ENCODE measurements at regions not wholly inside any gene's neighbourhood (a gene's known extent, or its start where the extent isn't known, plus 50 kb on each side); places are given as distances from the start of the nearest gene placed in this dataset.
"Not testable (repeated sequence)": the region's sequence is repeated elsewhere in the genome, so short reads cannot be mapped to it uniquely, and the experiment has no call there.

DNA sequence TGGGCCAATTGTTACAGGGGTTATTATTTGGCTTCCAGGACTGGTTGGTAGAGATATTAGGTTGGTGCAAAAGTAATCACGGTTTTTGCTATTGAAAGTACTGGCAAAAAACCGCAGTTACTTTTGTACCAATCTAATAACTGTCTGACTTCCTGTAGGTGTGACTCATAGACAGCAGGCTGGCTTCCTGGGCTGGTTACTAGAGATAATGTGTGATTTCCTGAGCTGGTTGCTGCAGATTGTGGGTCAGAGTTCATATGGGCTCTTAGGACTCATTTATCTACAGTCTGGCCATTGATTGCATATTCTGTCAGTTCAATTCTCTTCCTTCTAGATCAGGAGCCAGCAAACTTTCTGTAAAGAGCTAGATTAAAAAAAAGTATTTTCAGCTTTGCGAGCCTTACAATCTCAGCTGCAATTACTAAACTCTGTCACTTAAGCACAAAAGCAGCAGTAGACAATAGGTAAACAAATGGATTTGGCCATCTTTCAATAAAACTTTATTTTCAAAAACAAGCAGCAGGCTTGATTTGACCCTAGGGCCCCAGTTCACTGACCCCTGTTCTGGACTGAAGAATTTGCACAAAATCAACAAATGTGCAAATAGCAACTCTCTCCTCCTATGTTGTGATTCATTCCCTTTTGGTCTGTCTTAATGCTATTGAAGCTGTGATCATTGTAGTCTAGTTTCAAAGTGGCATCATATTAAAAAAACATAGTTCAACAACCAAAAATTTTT, 50.8 kb upstream of the BOD1L1 start:
- peaks cover 25% of the 10 kb centered on the region for H3K9me3 Mint-ChIP-seq
- no peak overlapping the region for H3K4me3 Mint-ChIP-seq
- H3K36me3 Mint-ChIP-seq (ENCODE audit: low read depth), result no peaks in the 10 kb centered on the region
- H3K27ac Mint-ChIP-seq, result no peak overlapping the region
- H3K4me1 Mint-ChIP-seq (ENCODE audit: low read depth), result no peaks in the 10 kb centered on the region
- DNase-seq (ENCODE audit: low spot score), result no peak
- H3K27me3 Mint-ChIP-seq (ENCODE audit: low read depth), result no peaks in the 10 kb centered on the region

DNA sequence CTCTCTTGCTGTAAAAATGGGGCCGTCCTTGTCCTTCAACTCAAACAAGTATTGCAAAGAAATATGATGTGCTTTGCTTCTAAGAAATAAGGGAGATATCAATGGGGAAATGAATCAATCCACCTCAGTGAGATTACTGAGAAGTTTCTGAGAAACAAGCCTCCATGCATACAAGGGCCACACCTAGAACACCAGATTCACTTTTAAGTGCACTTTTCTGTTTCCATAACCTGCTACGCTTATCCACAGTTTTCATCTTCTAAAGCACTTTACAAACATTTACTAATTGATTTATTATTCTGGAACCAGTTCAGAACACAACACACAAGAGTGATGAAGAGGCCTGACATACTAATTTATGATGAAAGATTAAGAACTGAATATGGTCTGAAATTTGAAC, 54.0 kb upstream of the BOD1L1 start:
- H3K36me3 Mint-ChIP-seq (ENCODE audit: low read depth), result no peaks in the 10 kb centered on the region
- H3K4me1 Mint-ChIP-seq (ENCODE audit: low read depth), result no peaks in the 10 kb centered on the region
- no peak for DNase-seq (ENCODE audit: low spot score)
- no peak overlapping the region for H3K4me3 Mint-ChIP-seq
- H3K27ac Mint-ChIP-seq, result no peak overlapping the region
- H3K9me3 Mint-ChIP-seq, result peaks cover 24% of the 10 kb centered on the region
- H3K27me3 Mint-ChIP-seq (ENCODE audit: low read depth), result no peaks in the 10 kb centered on the region

DNA sequence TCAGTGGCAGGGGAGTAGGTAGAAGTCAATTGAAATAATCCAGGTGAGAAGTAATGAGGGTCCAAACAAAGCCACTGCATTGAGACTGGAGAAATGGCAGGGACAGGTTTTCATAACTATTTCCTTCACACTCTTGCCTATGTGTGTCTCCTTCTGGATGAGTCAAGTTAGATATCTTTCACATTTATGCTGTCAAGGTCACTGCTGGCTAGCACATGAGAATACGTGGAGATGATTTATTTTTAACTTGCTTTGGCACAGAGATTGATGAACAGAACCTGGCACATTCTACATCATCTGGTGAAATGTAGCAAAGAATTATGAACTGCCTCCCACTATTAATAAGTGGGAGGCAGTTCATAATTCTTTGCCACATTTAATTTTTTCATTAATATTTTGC, 66.7 kb upstream of the BOD1L1 start:
- Mint-ChIP-seq H3K27me3 (ENCODE audit: low read depth) (no peaks in the 10 kb centered on the region), H3K4me3 (no peak overlapping the region), H3K9me3 (peaks cover 5% of the 10 kb centered on the region), H3K36me3 (ENCODE audit: low read depth) (no peaks in the 10 kb centered on the region), H3K4me1 (ENCODE audit: low read depth) (no peaks in the 10 kb centered on the region), H3K27ac (no peak overlapping the region)
- no peak for DNase-seq (ENCODE audit: low spot score)

DNA sequence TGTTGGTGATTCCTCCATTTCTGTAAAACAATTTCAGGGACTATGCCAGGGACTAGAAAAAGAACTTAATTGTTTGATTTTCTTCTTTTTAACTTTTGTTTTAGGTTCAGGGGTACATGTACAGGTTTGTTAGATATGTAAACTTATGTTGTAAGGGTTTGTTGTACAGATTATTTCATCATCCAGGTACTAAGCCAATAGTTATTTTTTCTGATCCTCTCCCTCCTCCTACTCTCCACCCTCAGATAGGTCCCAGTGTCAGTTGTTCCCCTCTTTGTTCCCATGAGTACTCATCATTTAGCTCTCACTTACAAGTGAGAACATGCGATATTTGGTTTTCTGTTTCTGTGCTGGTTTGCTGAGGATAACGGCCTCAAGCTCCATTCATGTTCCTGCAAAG, 70.8 kb upstream of the BOD1L1 start:
- no peak overlapping the region for H3K4me3 Mint-ChIP-seq
- H3K4me1 Mint-ChIP-seq (ENCODE audit: low read depth), result no peaks in the 10 kb centered on the region
- no peaks in the 10 kb centered on the region for H3K27me3 Mint-ChIP-seq (ENCODE audit: low read depth)
- no peaks in the 10 kb centered on the region for H3K9me3 Mint-ChIP-seq
- H3K36me3 Mint-ChIP-seq (ENCODE audit: low read depth), result no peaks in the 10 kb centered on the region
- H3K27ac Mint-ChIP-seq, result no peak overlapping the region
- no peak for DNase-seq (ENCODE audit: low spot score)

DNA sequence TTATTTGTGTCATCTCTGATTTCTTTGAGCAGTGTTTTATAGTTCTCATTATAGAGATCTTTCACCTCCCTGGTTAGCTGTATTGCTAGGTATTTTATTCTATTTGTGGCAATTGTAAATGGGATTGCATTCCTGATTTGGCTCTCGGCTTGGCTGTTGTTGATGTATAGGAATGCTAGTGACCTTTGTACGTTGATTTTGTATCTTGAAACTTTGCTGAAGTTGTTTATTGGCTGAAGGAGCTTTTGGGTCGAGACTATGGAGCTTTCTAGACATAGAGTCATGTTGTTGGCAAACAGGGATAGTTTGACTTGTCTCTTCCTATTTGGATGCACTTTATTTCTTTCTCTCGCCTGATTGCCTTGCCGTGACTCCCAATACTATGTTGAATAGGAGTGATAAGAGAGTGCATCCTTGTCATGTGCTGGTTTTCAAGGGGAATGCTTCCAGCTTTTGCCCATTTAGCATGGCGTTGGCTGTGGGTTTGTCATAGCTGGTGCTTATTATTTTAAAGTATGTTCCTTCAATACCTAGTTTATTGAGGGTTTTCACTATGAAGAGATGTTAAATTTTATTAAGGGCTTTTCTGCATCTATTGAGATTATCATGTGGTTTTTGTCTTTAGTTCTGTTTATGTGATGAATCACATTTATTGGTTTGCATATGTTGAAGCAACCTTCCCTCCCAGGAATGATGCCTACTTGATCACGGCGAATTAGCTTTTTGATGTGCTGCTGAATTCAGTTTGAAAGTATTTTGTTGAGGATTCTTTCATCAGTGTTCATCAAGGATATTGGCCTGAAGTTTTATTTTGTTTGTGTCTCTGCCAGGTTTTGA, 72.7 kb upstream of the BOD1L1 start:
- Mint-ChIP-seq H3K9me3 (no peaks in the 10 kb centered on the region), H3K4me1 (ENCODE audit: low read depth) (no peaks in the 10 kb centered on the region), H3K27me3 (ENCODE audit: low read depth) (no peaks in the 10 kb centered on the region), H3K36me3 (ENCODE audit: low read depth) (no peaks in the 10 kb centered on the region), H3K4me3 (no peak overlapping the region), H3K27ac (no peak overlapping the region)
- DNase-seq (ENCODE audit: low spot score), result no peak

DNA sequence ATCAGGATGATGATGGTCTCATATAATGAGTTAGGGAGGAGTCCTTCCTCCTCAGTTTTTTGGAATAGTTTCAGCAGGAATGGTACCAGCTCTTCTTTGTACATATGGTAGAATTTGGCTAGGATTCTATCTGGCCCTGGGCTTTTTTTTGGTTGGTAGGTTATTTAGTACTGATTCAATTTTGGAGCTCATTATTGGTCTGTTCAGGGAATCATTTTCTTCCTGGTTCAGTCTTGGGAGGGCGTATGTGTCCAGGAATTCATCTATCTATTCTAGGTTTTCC, 73.3 kb upstream of the BOD1L1 start:
- not testable (repeated sequence) for H3K4me1 Mint-ChIP-seq (ENCODE audit: low read depth); H3K4me3 Mint-ChIP-seq; H3K27ac Mint-ChIP-seq; DNase-seq (ENCODE audit: low spot score); H3K9me3 Mint-ChIP-seq; H3K27me3 Mint-ChIP-seq (ENCODE audit: low read depth); H3K36me3 Mint-ChIP-seq (ENCODE audit: low read depth)

DNA sequence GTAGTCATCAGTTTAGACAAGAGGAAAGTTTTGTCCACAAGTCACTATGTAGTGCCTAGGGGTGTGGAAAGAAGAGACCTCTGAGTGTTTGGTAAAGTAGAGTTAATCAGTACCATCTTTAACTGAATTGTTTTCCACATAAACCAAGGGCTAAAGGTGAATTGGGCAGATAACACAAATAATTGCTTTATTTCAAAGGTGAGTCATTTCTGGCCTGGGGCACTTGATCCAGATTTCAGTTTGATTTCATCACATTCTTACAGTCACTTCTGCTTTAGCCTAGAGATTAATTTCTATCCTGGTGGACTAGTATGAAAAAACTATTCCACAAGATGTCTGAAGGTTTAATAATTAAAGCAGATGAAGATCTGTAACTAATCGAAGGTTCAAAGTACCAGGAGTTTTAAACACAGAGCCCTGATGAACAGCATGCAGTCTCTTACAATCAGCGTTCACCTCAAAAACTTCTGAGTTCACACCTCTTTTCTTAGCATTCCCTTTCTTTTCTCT, 74.5 kb upstream of the BOD1L1 start:
- H3K36me3 Mint-ChIP-seq (ENCODE audit: low read depth), result no peaks in the 10 kb centered on the region
- no peak for DNase-seq (ENCODE audit: low spot score)
- H3K4me1 Mint-ChIP-seq (ENCODE audit: low read depth), result no peaks in the 10 kb centered on the region
- H3K4me3 Mint-ChIP-seq, result no peak overlapping the region
- no peak overlapping the region for H3K27ac Mint-ChIP-seq
- H3K9me3 Mint-ChIP-seq, result no peaks in the 10 kb centered on the region
- H3K27me3 Mint-ChIP-seq (ENCODE audit: low read depth), result no peaks in the 10 kb centered on the region

DNA sequence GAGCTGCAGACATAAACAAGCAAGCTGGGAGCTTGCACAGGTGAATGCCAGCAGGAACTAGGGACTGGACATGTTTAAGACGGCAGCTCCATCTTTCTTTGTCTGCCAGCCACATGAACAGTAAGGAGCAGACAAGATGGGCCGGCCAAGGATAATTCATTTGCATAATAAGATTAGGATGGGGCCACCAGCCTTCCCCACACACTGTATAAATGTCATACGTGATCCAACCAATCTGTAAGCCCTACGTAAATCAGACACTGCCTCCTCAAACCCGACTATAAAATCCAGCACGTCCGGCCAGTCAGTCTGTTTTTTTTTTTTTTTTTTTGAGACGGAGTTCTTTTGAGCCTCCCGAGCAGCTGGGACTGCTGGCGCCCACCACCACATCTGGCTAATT, 75.6 kb upstream of the BOD1L1 start:
- no peak for DNase-seq (ENCODE audit: low spot score)
- Mint-ChIP-seq H3K27ac (no peak overlapping the region), H3K4me1 (ENCODE audit: low read depth) (no peaks in the 10 kb centered on the region), H3K4me3 (no peak overlapping the region), H3K36me3 (ENCODE audit: low read depth) (no peaks in the 10 kb centered on the region), H3K9me3 (no peaks in the 10 kb centered on the region), H3K27me3 (ENCODE audit: low read depth) (no peaks in the 10 kb centered on the region)

DNA sequence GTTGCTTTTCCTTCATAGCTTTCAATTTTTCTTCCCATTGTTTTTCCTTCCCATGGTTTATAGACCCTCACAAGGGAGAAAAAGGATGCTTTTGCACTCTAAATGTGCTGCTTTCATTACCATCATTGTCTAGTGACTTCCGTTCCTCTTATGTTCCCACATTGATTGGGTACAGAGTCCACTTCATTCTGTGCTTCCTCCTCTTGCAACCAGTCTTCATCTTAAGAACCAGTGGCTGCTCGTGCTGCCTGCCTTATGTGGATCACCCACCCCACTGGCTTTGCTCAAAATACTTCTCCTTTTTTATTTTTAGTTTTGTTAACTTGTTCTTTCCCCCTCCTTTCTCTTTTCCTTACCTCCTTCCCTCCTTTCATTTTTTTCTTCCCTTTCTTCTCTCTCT, 76.5 kb upstream of the BOD1L1 start:
- no peaks in the 10 kb centered on the region for H3K4me1 Mint-ChIP-seq (ENCODE audit: low read depth)
- no peak overlapping the region for H3K4me3 Mint-ChIP-seq
- H3K36me3 Mint-ChIP-seq (ENCODE audit: low read depth), result no peaks in the 10 kb centered on the region
- no peaks in the 10 kb centered on the region for H3K9me3 Mint-ChIP-seq
- H3K27me3 Mint-ChIP-seq (ENCODE audit: low read depth), result no peaks in the 10 kb centered on the region
- H3K27ac Mint-ChIP-seq, result no peak overlapping the region
- no peak for DNase-seq (ENCODE audit: low spot score)

DNA sequence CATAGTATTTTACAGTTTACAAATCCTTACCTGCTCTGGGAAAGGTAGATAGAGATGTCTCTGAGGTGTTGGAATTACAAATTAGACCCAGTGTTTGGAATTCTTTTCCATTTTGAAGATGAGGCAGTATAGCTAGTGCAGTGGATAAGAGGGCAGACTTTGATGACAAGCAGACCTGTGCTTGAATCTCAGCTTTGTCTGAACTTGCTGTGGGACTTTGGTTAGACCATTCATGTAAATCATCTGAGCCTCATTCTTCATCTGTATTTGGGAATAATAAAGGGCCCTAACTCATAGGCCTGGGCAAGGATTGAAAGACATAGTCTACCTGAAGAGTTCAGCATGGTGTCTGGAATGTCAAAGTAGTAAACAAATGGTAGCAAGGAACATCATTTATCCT, 77.2 kb upstream of the BOD1L1 start:
- no peaks in the 10 kb centered on the region for H3K27me3 Mint-ChIP-seq (ENCODE audit: low read depth)
- no peaks in the 10 kb centered on the region for H3K4me1 Mint-ChIP-seq (ENCODE audit: low read depth)
- no peak overlapping the region for H3K4me3 Mint-ChIP-seq
- DNase-seq (ENCODE audit: low spot score), result no peak
- no peak overlapping the region for H3K27ac Mint-ChIP-seq
- H3K36me3 Mint-ChIP-seq (ENCODE audit: low read depth), result no peaks in the 10 kb centered on the region
- H3K9me3 Mint-ChIP-seq, result no peaks in the 10 kb centered on the region

DNA sequence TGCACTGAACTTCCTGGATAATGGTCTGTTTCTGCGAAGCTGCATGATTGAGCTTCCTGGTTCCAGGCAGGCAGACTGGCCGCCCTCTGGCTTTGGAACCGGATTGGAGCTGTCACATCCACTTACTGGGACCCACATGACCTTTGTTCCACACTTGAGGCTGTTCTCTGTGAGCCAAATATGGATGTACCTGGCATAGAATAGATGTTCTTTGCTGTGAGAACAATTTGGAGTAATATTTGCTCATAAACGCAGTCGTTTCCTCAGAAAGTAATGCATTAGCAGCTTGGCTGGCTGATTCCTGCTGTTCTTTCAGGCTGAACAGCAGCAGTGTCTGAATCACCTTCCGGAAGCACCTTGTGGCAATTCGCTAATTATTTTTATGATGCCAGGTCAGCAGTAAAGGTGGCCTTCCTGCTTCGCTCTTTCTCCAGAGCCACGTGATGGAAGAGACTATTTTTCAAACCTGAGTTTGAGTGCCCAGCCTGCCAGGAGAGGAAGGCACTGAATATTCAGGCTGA, 78.1 kb upstream of the BOD1L1 start:
- no peaks in the 10 kb centered on the region for H3K27me3 Mint-ChIP-seq (ENCODE audit: low read depth)
- H3K4me1 Mint-ChIP-seq (ENCODE audit: low read depth), result no peaks in the 10 kb centered on the region
- H3K36me3 Mint-ChIP-seq (ENCODE audit: low read depth), result no peaks in the 10 kb centered on the region
- DNase-seq (ENCODE audit: low spot score), result no peak
- no peak overlapping the region for H3K27ac Mint-ChIP-seq
- no peaks in the 10 kb centered on the region for H3K9me3 Mint-ChIP-seq
- no peak overlapping the region for H3K4me3 Mint-ChIP-seq

DNA sequence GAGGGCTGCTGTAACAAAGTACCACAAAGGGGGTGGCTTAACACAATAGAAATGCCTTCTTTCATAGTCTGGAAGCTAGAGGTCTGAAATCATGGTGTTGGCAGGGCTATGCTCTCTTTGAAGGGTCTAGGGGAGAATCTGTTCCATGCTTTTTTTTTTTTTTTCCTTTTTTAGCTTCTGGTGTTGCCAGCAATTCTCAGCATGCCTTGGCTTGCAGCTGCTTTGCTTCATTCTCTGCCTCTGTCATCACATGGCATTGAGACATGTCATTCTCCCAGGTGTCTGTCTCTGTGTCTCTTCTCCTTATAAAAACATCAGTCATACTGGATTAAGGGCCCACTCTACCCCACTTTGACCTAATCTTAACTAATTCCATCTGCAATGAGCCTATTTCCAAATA, 78.6 kb upstream of the BOD1L1 start:
- H3K4me1 Mint-ChIP-seq (ENCODE audit: low read depth), result no peaks in the 10 kb centered on the region
- no peaks in the 10 kb centered on the region for H3K27me3 Mint-ChIP-seq (ENCODE audit: low read depth)
- H3K36me3 Mint-ChIP-seq (ENCODE audit: low read depth), result no peaks in the 10 kb centered on the region
- H3K27ac Mint-ChIP-seq, result no peak overlapping the region
- H3K9me3 Mint-ChIP-seq, result no peaks in the 10 kb centered on the region
- DNase-seq (ENCODE audit: low spot score), result no peak
- no peak overlapping the region for H3K4me3 Mint-ChIP-seq

DNA sequence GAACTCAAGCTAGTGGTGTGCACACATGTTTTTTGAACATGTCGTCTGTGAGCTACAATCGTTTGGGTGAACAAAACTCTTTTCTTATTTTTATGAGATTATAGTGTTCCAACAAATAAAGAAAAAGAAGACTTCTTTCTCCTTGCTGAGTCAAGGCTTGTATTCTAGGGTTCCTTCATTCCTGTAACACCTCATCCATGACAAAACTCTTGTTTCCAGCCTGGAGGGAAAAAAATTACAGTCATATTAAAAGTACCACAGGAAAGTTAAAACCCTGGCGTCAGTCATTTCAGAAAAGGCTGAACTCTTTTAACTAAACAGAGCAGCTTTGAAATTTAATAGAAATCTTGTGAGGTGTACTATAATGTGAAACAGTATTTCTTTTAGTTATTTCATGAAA, 79.2 kb upstream of the BOD1L1 start:
- no peaks in the 10 kb centered on the region for H3K4me1 Mint-ChIP-seq (ENCODE audit: low read depth)
- H3K27me3 Mint-ChIP-seq (ENCODE audit: low read depth), result no peaks in the 10 kb centered on the region

DNA sequence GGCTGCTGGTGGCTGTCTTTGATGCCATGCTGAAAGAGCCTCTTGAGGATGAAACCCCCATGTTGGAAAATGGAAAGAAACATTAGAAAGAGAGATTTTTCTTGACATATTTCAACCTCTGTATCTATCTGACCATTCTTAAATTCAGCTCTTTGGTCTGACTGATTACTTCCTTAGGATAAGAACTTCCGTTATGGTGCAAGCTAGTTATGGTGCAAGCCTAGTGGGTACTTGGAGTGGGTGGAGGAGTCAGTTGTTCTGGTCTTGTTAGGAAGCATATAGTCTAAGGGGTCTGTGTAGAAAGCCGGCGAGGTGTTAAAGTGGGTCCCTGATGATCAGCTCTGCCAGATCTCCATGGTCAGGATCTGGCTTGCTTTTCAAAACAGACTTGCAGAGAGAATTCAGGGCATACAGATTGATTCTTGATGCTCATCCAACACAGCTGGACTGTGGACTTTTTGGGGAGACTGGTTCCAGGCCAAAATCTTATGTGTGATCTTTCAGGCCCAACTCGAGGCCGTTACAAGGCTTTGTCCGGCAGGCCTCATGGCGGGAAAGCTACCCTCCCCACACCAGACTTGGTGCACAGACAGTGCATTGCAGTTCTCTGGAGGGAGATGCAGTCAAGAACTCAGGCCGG, 82.8 kb upstream of the BOD1L1 start:
- H3K27ac Mint-ChIP-seq, result no peak overlapping the region
- H3K4me3 Mint-ChIP-seq, result no peak overlapping the region
- no peaks in the 10 kb centered on the region for H3K9me3 Mint-ChIP-seq
- no peaks in the 10 kb centered on the region for H3K36me3 Mint-ChIP-seq (ENCODE audit: low read depth)
- no peak for DNase-seq (ENCODE audit: low spot score)
- H3K4me1 Mint-ChIP-seq (ENCODE audit: low read depth), result no peaks in the 10 kb centered on the region
- H3K27me3 Mint-ChIP-seq (ENCODE audit: low read depth), result no peaks in the 10 kb centered on the region

More for the DNA sequence above, 79.2 kb upstream of the BOD1L1 start:
- no peak for DNase-seq (ENCODE audit: low spot score)
- Mint-ChIP-seq H3K27ac (no peak overlapping the region), H3K4me3 (no peak overlapping the region), H3K9me3 (no peaks in the 10 kb centered on the region), H3K36me3 (ENCODE audit: low read depth) (no peaks in the 10 kb centered on the region)
